K562 (cell line): ENCODE measurements at regions not wholly inside any gene's neighbourhood (a gene's known extent, or its start where the extent isn't known, plus 50 kb on each side); places are given as distances from the start of the nearest gene placed in this dataset.
"Not testable (repeated sequence)": the region's sequence is repeated elsewhere in the genome, so short reads cannot be mapped to it uniquely, and the experiment has no call there.

Experiments used
- ATAC-seq: fragments of 200-7000 bp; cut with Tn5 transposase; 3 replicates; pipeline ENCODE4 v1.9.1; 2020; ENCODE audit warnings: moderate library complexity
- BruUV-seq: library from RNA; stranded (reverse); fragments of 400-500 nt; replicated peaks from 2 replicates; lab custom pipeline; 2021; lab: Mats Ljungman, UMichigan
- CTCF ChIA-PET: fragments of 300-600 bp; formaldehyde crosslinking; extraction: SDS; loops from one replicate; lab custom pipeline; 2021; ENCODE audit warnings: low intra/inter-chr PET ratio; lab: Yijun Ruan, JAX
- POLR2A ChIA-PET: fragments of 300-600, 350-650 bp; sonication (Branson Sonifier 250); formaldehyde crosslinking; extraction: SDS; loops from one replicate; lab custom pipeline; 2021; ENCODE audit warnings: antibody characterized with exemption, inconsistent platforms; lab: Yijun Ruan, JAX
- DNase-seq, 4 experiments: peaks; one replicate each; pipeline versions ENCODE4 v3.0.0 to v3.0.0-alpha.2; 2011 to 2018; ENCODE audit warnings: low spot score in 3 of 4, mixed read lengths in 3 of 4; ENCODE audit errors: extremely low read depth in 1 of 4
- FAIRE-seq: peaks from 2 replicates; lab custom pipeline; 2011; peaks lifted over from hg19 to GRCh38; lab: Jason Lieb, UNC
- H2AFZ ChIP-seq: 2 replicates; pipeline ENCODE4 v1.6.0; 2011; ENCODE audit warnings: low read depth, low read length, control low read depth, inconsistent platforms
- H3K27ac ChIP-seq: fragments of 200-600 bp; 3 replicates; pipeline ENCODE4 v1.8.0; 2011; ENCODE audit warnings: low read depth, mild to moderate bottlenecking, control low read depth, inconsistent platforms, low read length, moderate library complexity, mixed read lengths; ENCODE audit errors: extremely low read depth
- H3K27me3 ChIP-seq, 2 experiments: fragments of 300-600 bp in 1 of 2; 2 replicates in 1 of 2; 3 replicates in 1 of 2; pipeline versions ENCODE4 v1.6.0 to v1.8.0; 2011; ENCODE audit warnings: inconsistent platforms in 2 of 2, low read length in 2 of 2, mild to moderate bottlenecking in 1 of 2, mixed read lengths in 1 of 2, moderate library complexity in 1 of 2; ENCODE audit not compliant: control insufficient read depth in 2 of 2, insufficient read depth in 2 of 2
- H3K36me3 ChIP-seq: fragments of 300-600 bp; 3 replicates; pipeline ENCODE4 v1.8.0; 2011; ENCODE audit warnings: mild to moderate bottlenecking, low read length, inconsistent platforms; ENCODE audit not compliant: control insufficient read depth, insufficient read depth
- H3K4me1 ChIP-seq, 2 experiments: fragments of 200-600 bp in 1 of 2; replicated peaks in 1 of 2; 2 replicates in 1 of 2; 3 replicates in 1 of 2; pipeline versions ENCODE4 v1.5.1 to v1.8.0; 2011; ENCODE audit warnings: inconsistent platforms in 2 of 2, low read length in 2 of 2, mild to moderate bottlenecking in 1 of 2, mixed read lengths in 1 of 2, moderate library complexity in 1 of 2; ENCODE audit not compliant: control insufficient read depth in 2 of 2, insufficient read depth in 2 of 2
- H3K4me2 ChIP-seq: 2 replicates; pipeline ENCODE4 v1.6.1; 2011; ENCODE audit warnings: low read length, control low read depth, inconsistent platforms, mixed read lengths; ENCODE audit not compliant: insufficient read depth
- H3K4me3 ChIP-seq: fragments of 200-600 bp; sonication (generic), shearing (Covaris generic); 2 replicates; pipeline ENCODE4 v1.5.1; 2016; ENCODE audit warnings: control low read depth, inconsistent platforms
- H3K79me2 ChIP-seq: fragments of 200-600 bp; 3 replicates; pipeline ENCODE4 v1.8.0; 2011; ENCODE audit warnings: low read length, inconsistent platforms; ENCODE audit not compliant: control insufficient read depth, insufficient read depth
- H3K9ac ChIP-seq, 2 experiments: 2 replicates each; pipeline versions ENCODE4 v1.6.0 to v1.6.1; 2011; ENCODE audit warnings: low read depth in 2 of 2, low read length in 2 of 2, control low read depth in 1 of 2, inconsistent platforms in 1 of 2, mild to moderate bottlenecking in 1 of 2, mixed read lengths in 1 of 2; ENCODE audit not compliant: insufficient read depth in 1 of 2
- H3K9me1 ChIP-seq: one replicate; pipeline ENCODE4 v1.6.0; 2011; ENCODE audit warnings: inconsistent platforms, mild to moderate bottlenecking, low read length, moderate library complexity; ENCODE audit not compliant: control insufficient read depth, insufficient read depth
- H3K9me3 ChIP-seq: replicated peaks from 2 replicates; pipeline ENCODE4 v1.5.1; 2011; ENCODE audit warnings: low read depth, low read length, inconsistent platforms; ENCODE audit not compliant: control insufficient read depth, insufficient read depth
- H4K20me1 ChIP-seq: replicated peaks from 2 replicates; pipeline ENCODE4 v1.6.1; 2011; ENCODE audit warnings: low read length, inconsistent platforms, mixed read lengths; ENCODE audit not compliant: control insufficient read depth, insufficient read depth
- CC2D1A ChIP-seq: fragments of 450-650 bp; IDR thresholded peaks from 2 replicates; pipeline ENCODE4 v1.6.1; 2017; ENCODE audit warnings: mild to moderate bottlenecking
- CEBPG ChIP-seq, 3 experiments: fragments of 200-800 bp in 1 of 3; sonication (Bioruptor generic) in 1 of 3; sonication (generic) in 1 of 3; formaldehyde crosslinking in 1 of 3; IDR thresholded peaks in 2 of 3; conservative IDR thresholded peaks in 1 of 3; 2 replicates each; pipeline versions ENCODE4 v1.6.1 to v1.8.0; 2016 to 2022; ENCODE audit warnings: missing compliant biosample characterization in 2 of 3, missing genetic modification characterization in 2 of 3, mild to moderate bottlenecking in 1 of 3, missing genetic modification reagents in 1 of 3
- CSDE1 ChIP-seq, 2 experiments: fragments of 450-650 bp; IDR thresholded peaks; 2 replicates each; pipeline ENCODE4 v1.6.1; 2016; ENCODE audit warnings: mild to moderate bottlenecking in 1 of 2
- KHSRP ChIP-seq: fragments of 450-650 bp; IDR thresholded peaks from 2 replicates; pipeline ENCODE4 v1.6.1; 2017
- NFIC ChIP-seq: fragments of 450-650 bp; IDR thresholded peaks from 2 replicates; pipeline ENCODE4 v1.6.1; 2017; ENCODE audit warnings: mild to moderate bottlenecking, inconsistent platforms
- NR2F6 ChIP-seq: fragments of 450-650 bp; formaldehyde crosslinking; IDR thresholded peaks from 2 replicates; pipeline ENCODE4 v1.4.0; 2020; ENCODE audit warnings: mild to moderate bottlenecking
- TCF7 ChIP-seq: sonication (generic); IDR thresholded peaks from 2 replicates; pipeline ENCODE4 v1.6.1; 2016; ENCODE audit warnings: antibody characterized with exemption, borderline replicate concordance
- ZBED1 ChIP-seq: IDR thresholded peaks from 2 replicates; pipeline ENCODE4 v1.6.1; 2014
- ZNF644 ChIP-seq: fragments of 200-800 bp; sonication (Bioruptor generic); IDR thresholded peaks from 2 replicates; pipeline ENCODE4 v1.6.1; 2016; ENCODE audit warnings: low read depth, missing genetic modification characterization, missing compliant biosample characterization
- WGBS: fragments of 100-300 bp; shearing (Covaris generic); methylation state at CpG from one replicate; pipeline ENCODE4 v1.1.6; 2016; ENCODE audit warnings: low coverage, mixed read lengths; ENCODE audit not compliant: insufficient coverage; ENCODE audit errors: missing lambda C conversion rate; 5-methylcytosine and 5-hydroxymethylcytosine counted together
- in situ Hi-C: fragments of 300-500 bp; cut with MboI; formaldehyde crosslinking; loops from 4 replicates; pipeline ENCODE4 v1.15.0; 2018; ENCODE audit warnings: inconsistent platforms, mixed read lengths
- intact Hi-C: fragments of 100-400 bp; cut with micrococcal nuclease; formaldehyde crosslinking; loops from 2 replicates; pipeline ENCODE4 v1.14.2; 2022
- TF ChIP-seq, protein P1 (sequence below), 2 experiments: fragments of 450-650 bp in 1 of 2; sonication (generic) in 1 of 2; formaldehyde crosslinking in 1 of 2; IDR thresholded peaks in 1 of 2; conservative IDR thresholded peaks in 1 of 2; 2 replicates each; pipeline versions ENCODE4 v1.6.1 to v1.8.1; 2016 to 2023; ENCODE audit warnings: mild to moderate bottlenecking in 2 of 2, moderate library complexity in 2 of 2, inconsistent platforms in 1 of 2, missing genetic modification reagents in 1 of 2

DNA sequence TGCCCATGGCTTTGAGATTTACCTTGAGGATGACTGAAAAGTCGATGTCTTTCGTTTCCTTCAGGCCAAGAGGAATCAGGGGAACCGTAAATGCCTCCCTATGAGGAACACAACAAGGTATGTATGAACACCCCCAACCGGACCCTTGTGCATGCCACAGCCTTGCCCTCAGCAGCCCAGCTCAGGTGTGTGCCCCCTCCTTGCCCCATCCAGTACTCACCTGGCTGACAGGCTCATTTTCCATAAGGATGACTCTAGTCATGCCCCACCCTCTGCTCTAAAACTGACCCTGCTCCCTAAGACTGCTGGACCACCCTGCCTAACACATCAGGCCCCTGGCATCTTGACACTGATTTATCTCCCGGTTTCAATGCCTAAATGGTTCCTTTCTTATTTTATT lies 270.0 kb downstream of the GOLGA6L6 start:
- TF ChIP-seq NFIC (no peak), CSDE1 (IDR thresholded peaks at IDR 0.05) (no peak), NR2F6 (CRISPR knock-in tag) (no peak), CC2D1A (no peak), ZNF644 (tag) (no peak), ZBED1 (no peak), KHSRP (no peak), TCF7 (no peak)
- no peak for FAIRE-seq

DNA sequence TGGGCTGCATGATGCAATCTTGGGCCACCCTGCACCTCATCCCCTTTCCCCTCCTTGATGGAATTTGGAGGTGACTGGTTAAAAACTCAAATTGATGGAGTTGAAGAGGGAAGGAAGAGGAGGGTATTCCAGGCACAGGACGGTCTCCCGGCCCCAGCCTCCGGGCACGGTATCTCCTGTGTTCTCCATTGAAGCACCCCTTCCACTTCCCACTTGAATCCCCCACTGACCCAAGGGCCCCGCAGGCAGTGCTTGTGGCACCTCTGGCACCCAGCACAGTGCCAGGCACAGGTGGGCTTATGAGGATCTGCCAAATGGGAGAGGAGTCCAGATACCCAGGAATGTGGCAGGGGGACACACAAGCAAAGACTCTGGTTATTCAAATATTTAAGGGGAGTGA lies 271.6 kb downstream of the GOLGA6L6 start:
- H2AFZ ChIP-seq; H3K4me3 ChIP-seq; in situ Hi-C loops; intact Hi-C loops; ATAC-seq; FAIRE-seq; H3K36me3 ChIP-seq; H3K27ac ChIP-seq; H3K9ac ChIP-seq; CTCF ChIA-PET; H3K4me2 ChIP-seq; H3K4me1 ChIP-seq; H3K9me3 ChIP-seq; H4K20me1 ChIP-seq; H3K79me2 ChIP-seq; BruUV-seq; TF ChIP-seq CEBPG (CRISPR knock-in tag; IDR thresholded peaks at IDR 0.05): not testable (repeated sequence)
- POLR2A ChIA-PET, result interaction anchor here (1.2 kb wide), 1 partner anchor 10 kb away, joined by 3 read pairs; no protein-coding TSS in a partner anchor
- under 1% methylated on average over 5 of the region's 5 CpGs for WGBS
- peaks cover 11 to 29% of the 10 kb centered on the region in 2 experiments; a peak in 4 of 5 replicates for H3K27me3 ChIP-seq
- TF ChIP-seq CEBPG (tag; conservative IDR thresholded peaks at IDR 0.05 in 1 of 2, IDR thresholded peaks at IDR 0.05 in 1 of 2), result peak in 1 of 2 experiments; percentile 26; a peak in 1 of 4 replicates
- TF ChIP-seq, protein P1, sequence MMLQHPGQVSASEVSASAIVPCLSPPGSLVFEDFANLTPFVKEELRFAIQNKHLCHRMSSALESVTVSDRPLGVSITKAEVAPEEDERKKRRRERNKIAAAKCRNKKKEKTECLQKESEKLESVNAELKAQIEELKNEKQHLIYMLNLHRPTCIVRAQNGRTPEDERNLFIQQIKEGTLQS (IDR thresholded peaks at IDR 0.05), result peak; percentile 47; the same call in 1 of the 2 replicates
- TF ChIP-seq, protein P1 (CRISPR knock-in tag; conservative IDR thresholded peaks at IDR 0.05), result not testable (repeated sequence)
- TF ChIP-seq, all 486 proteins: peak for 2; not testable (repeated sequence) for 484
- not testable (repeated sequence) for DNase-seq, H3K9me1 ChIP-seq

More for the DNA sequence above, 270.0 kb downstream of the GOLGA6L6 start:
- no peaks in the 10 kb centered on the region for H3K9me1 ChIP-seq
- H3K79me2 ChIP-seq, result no peaks in the 10 kb centered on the region
- ChIA-PET POLR2A (interaction anchor here (0.7 kb wide), 1 partner anchor 9 kb away, joined by 3 read pairs; no protein-coding TSS in a partner anchor), CTCF (no interaction called here)
- BruUV-seq, result no TSS peak
- H3K36me3 ChIP-seq, result no peaks in the 10 kb centered on the region
- H4K20me1 ChIP-seq, result no peaks in the 10 kb centered on the region
- H3K9me3 ChIP-seq, result no peaks in the 10 kb centered on the region
- H3K27ac ChIP-seq, result no peak overlapping the region
- no peak overlapping the region for H3K4me3 ChIP-seq
- in situ Hi-C loops, result no loop called here
- peaks cover 11 to 31% of the 10 kb centered on the region in 2 experiments; a peak in 4 of 5 replicates for H3K27me3 ChIP-seq
- no peak overlapping the region for H3K4me2 ChIP-seq
- ATAC-seq (no peak), DNase-seq (no peak)
- 2% methylated on average over 5 of the region's 5 CpGs for WGBS
- intact Hi-C loops, result no loop called here
- no peak overlapping the region for H2AFZ ChIP-seq
- H3K9ac ChIP-seq, result no peak overlapping the region
- no peaks in the 10 kb centered on the region for H3K4me1 ChIP-seq
